ENCODE measurements at regions not wholly inside any gene's neighbourhood (a gene's known extent, or its start where the extent isn't known, plus 50 kb on each side); places are given as distances from the start of the nearest gene placed in this dataset.

DNA sequence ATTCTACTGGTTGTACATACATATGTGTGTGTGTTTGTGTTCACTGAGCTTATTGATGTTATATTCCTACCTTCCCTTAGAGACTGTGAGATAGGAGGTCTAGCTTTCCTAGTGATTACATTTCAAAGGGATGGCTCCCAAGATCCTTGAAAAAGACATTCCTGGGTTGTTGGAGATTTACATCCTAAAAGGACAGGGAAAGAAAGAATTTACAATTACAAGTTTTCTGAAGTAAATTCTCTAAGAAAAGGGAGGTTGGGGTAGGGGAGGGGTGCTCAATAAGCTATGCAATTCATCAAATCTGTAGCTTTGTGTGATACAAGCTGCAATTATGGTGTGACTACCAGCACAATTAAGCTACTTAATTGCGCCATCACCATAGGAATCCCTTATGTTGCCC lies 284.3 kb downstream of the NUP35 start:
- H3K4me2 ChIP-seq (ENCODE audit: low read length): no peak overlapping the region
- RAD21 ChIA-PET (ENCODE audit: low non-redundant PET in 1 of 2, low total read pairs in 2 of 2, uncharacterized antibody in 2 of 2, unreplicated experiment in 2 of 2): no interaction called here

More for the DNA sequence above, 284.3 kb downstream of the NUP35 start:
- no peaks in the 10 kb centered on the region for H3K4me1 ChIP-seq (ENCODE audit: control insufficient read depth in 1 of 2, insufficient read depth in 2 of 2, low read length in 2 of 2)
- ChIA-PET CTCF (no interaction called here), POLR2A (no interaction called here)
- no peak overlapping the region for H3K27ac ChIP-seq (ENCODE audit: low read depth, low read length)
- intact Hi-C loops (cut with micrococcal nuclease): no loop called here
- H4K20me1 ChIP-seq (ENCODE audit: insufficient read depth): no peaks in the 10 kb centered on the region
- DNase-seq (ENCODE audit: low read depth, low spot score): no peak
- H3K27me3 ChIP-seq (ENCODE audit: insufficient read depth, low read length): no peaks in the 10 kb centered on the region
- TF ChIP-seq TCF7L2 (IDR thresholded peaks at IDR 0.05; ENCODE audit: borderline replicate concordance, extremely low read depth, insufficient read depth, insufficient read length) (no peak), YY1 (IDR thresholded peaks at IDR 0.05; ENCODE audit: extremely low read depth, insufficient replicate concordance, low read depth, low read length) (no peak), CEBPB (IDR thresholded peaks at IDR 0.05; ENCODE audit: low read depth) (no peak), RAD21 (IDR thresholded peaks at IDR 0.05; ENCODE audit: low read depth) (no peak), SRF (IDR thresholded peaks at IDR 0.05; ENCODE audit: low read depth) (no peak), ZNF274 (IDR thresholded peaks at IDR 0.05; ENCODE audit: low read depth, low read length) (no peak), EGR1 (IDR thresholded peaks at IDR 0.05; ENCODE audit: low read depth) (no peak), SP1 (IDR thresholded peaks at IDR 0.05; ENCODE audit: low read depth) (no peak), POLR2AphosphoS5 (IDR thresholded peaks at IDR 0.05; ENCODE audit: low read depth, low read length) (no peak), REST (IDR thresholded peaks at IDR 0.05; ENCODE audit: low read depth) (no peak), EZH2 (IDR thresholded peaks at IDR 0.05) (no peak), SIN3A (IDR thresholded peaks at IDR 0.05; ENCODE audit: low read depth) (no peak), MAX (IDR thresholded peaks at IDR 0.05) (no peak), POLR2A (IDR thresholded peaks at IDR 0.05; ENCODE audit: borderline replicate concordance, extremely low read depth, insufficient read depth, insufficient read length) (no peak), ZFX (IDR thresholded peaks at IDR 0.05) (no peak)
- TF ChIP-seq, protein P1, sequence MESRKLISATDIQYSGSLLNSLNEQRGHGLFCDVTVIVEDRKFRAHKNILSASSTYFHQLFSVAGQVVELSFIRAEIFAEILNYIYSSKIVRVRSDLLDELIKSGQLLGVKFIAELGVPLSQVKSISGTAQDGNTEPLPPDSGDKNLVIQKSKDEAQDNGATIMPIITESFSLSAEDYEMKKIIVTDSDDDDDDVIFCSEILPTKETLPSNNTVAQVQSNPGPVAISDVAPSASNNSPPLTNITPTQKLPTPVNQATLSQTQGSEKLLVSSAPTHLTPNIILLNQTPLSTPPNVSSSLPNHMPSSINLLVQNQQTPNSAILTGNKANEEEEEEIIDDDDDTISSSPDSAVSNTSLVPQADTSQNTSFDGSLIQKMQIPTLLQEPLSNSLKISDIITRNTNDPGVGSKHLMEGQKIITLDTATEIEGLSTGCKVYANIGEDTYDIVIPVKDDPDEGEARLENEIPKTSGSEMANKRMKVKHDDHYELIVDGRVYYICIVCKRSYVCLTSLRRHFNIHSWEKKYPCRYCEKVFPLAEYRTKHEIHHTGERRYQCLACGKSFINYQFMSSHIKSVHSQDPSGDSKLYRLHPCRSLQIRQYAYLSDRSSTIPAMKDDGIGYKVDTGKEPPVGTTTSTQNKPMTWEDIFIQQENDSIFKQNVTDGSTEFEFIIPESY (IDR thresholded peaks at IDR 0.05; ENCODE audit: extremely low read depth, insufficient replicate concordance, low read length): no peak
- no TSS peak for BruUV-seq (replicated peaks)
- H3K9ac ChIP-seq (ENCODE audit: low read length): no peak overlapping the region
- H3K9me3 ChIP-seq (ENCODE audit: control insufficient read depth in 1 of 2, insufficient read depth in 1 of 2, low read depth in 1 of 2, low read length in 2 of 2): no peaks in the 10 kb centered on the region
- no peak overlapping the region for H3K4me3 ChIP-seq (replicated peaks in 1 of 2; ENCODE audit: low read depth in 1 of 2, low read length in 2 of 2)
- no peak for ATAC-seq
- H3K9me2 ChIP-seq (ENCODE audit: insufficient read depth): no peaks in the 10 kb centered on the region
- H3K36me3 ChIP-seq (ENCODE audit: control insufficient read depth in 1 of 2, insufficient read depth in 2 of 2, low read length in 2 of 2): no peaks in the 10 kb centered on the region
- no peak overlapping the region for H2AFZ ChIP-seq (ENCODE audit: low read depth, low read length, poor library complexity, severe bottlenecking)
- no peaks in the 10 kb centered on the region for H3K79me2 ChIP-seq (ENCODE audit: insufficient read depth, low read length)
